Lung microvascular endothelial cell (primary cell): ENCODE measurements at regions not wholly inside any gene's neighbourhood (a gene's known extent, or its start where the extent isn't known, plus 50 kb on each side); places are given as distances from the start of the nearest gene placed in this dataset.
"Not testable (repeated sequence)": the region's sequence is repeated elsewhere in the genome, so short reads cannot be mapped to it uniquely, and the experiment has no call there.

Source experiments
- DNase-seq, 2 donors: peaks; one replicate each; pipeline versions ENCODE4 v3.0.0 to v3.0.0-alpha.2; 2010; ENCODE audit warnings: low read depth in 2 of 2

DNA sequence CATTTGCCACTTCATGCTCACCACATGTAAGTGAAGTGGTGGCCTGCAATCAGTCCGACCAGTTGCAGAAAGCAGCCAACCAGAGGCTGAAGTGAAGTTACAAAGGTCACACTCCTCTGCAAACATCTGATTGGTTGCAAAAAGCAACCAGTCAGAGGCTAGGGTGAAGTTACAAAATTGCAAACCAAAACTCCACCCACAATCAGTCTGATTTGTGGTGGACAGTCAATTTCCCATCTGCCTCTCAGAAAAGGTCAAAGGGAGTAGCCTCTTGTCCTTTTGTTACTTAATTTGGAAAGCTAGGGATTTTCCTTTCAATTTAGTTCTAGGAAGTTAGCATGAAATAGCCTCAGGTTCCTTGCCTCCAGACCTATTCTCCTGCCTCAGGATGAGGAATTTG, 185.0 kb downstream of the UXS1 start:
- DNase-seq, result no peak

DNA sequence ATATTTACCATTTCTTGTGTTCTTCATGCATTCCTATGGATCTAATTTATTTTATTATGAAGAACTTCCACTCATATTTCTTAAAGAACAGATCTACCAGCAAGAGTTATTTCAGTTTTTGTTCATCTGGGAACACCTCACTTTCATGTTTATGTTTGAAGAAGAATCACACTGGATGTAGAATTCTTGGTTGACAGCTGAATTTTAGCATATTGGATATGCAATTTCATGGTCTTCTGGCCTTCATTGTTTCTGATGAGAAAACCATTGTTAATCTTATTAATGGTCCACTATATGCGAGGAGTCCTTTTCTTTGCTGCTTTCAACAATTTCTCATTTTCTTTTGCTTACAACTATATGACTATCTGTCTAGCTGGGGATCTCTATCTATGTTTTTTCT, 189.2 kb downstream of the UXS1 start:
- DNase-seq, result no peak

DNA sequence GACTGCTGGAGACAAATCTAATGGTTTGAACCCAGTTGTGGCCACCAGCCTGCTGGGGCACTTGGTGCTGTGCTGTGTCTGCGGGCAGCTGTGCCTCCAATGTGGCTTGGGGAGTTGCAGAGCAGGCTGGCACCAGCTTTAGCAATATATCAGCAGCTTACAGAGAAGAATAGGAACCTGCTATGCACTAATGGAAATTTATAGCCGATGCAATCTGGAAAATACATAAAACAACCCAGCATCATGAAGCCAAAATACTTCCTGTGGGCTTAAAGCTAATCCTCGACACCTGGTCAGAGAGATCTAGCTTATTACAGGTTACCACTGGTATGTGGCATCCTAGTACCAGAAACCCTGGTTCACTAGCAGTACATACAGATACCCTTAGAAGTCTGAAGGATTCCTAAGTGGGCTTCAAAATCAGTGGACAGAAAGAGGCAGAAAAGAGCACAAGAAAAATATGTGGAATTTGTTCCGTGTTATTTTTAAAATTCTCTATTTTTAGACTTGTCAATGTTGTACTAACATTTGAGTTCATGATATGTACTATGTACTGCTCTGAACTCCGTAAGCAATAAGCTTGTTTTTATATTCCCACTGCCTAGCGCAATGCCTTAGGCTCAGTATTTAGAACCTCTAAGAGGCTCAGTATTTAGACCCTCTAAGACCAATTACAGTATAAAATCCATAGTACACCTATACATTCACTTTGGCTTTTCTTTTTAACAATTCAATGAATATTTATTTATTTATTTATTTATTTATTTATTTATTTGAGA, 194.7 kb downstream of the UXS1 start:
- no peak for DNase-seq

DNA sequence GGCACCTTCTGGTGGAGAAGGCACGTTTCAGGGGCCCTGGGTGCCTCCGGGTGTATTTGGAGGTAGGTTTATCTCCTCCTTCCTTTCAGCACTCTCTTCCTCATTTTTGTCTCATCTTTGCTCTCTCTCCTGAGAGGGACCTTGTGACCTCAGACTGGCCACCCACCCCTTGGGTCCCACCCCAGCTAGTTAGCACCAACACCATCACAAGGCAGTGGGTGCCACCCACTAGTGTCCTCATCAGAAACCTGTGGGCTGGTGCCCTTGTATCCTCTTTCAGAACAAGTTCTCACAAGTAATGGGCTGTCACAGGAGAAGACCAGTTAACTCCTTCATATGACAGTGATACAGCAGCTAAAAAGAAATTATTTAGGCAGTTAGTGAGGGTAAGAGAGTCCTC, 196.4 kb downstream of the UXS1 start:
- DNase-seq, result no peak

DNA sequence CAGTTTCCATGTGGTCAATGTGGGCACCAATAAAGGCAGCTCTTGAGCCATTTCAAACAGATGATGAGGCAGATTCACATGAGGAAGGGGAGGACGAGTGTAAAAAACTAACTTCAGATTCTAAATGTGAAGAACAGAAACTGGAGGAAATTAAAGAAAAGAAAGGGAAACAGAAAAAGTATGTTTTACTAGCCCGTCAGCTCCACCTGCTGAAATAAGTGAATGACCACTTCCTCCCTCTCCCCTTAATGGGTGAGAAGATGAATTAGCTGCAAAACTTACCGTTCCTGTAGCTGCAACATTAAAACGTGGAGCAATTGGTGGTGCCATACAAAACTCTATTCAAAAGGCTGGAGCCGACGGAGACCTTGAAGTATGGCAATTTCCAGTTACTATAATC, 203.5 kb downstream of the UXS1 start:
- no peak for DNase-seq

DNA sequence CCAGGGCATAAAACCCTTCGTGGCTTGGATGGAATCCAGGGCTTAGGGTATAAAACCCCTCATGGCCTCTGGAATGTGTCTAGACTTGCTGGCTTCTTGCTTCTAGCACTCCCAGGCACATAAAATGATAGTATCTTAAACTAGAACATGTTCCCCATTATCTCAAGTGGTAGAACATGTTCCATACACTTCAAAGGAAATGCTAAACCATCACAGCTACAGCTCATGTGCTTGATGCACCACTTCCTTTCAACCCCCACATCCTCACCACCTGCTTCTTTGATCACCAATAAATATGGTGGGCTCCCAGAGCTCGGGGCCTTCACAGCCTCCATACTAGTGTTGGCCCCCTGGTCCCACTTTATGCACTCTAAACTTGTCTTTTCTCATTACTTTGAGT, 204.3 kb downstream of the UXS1 start:
- DNase-seq, result not testable (repeated sequence)

- DNase-seq, result no peak
Observed at GRCh38 chr2:105989070-105989469, 205.0 kb downstream of the UXS1 start.

DNA sequence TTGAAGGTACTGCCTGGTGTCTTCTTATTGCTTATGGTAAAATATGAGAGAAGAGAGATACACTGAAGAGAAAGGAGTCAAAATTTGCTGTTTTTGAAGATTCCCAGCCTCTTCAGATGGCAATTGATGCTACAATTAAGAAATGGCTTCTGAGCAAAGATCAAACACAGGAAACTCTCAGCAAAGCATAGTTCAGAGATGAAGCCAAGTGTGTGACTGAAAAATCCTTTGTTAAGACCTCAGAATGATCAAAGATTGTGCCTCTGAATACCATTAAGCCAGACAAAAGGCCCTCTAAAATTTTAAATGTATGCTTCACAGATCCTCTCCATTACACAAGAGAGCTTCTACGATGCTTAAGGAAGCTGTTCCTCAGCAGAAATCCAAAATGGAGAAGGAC, 216.3 kb downstream of the UXS1 start:
- DNase-seq, result no peak

GRCh38 chr2:105977212-105977611, 216.9 kb downstream of the UXS1 start:
- DNase-seq, result no peak

DNA sequence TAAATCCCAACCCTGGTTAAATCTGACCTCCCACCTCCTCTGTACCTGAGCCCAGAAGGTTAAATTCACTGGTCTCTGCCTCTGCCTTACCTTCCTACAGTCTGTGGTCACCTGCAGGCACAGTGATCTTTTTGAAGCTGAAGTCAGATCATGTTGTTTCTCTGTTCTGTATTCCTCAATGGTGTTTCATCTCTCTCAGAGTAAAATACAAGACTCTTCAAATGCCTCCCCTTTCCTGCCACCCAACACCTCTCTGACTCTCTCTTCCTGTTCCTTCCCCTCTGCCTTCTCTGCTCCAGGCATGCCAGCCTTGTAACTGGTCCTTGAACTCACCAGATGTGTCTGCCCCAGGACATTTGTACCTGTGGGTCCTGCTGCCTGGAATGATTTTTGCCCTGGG, 219.3 kb downstream of the UXS1 start:
- DNase-seq, result no peak

- no peak for DNase-seq
Observed at GRCh38 chr2:105972927-105973326, 221.2 kb downstream of the UXS1 start.

GRCh38 chr2:105972246-105972645, 221.9 kb downstream of the UXS1 start:
- DNase-seq, result no peak

GRCh38 chr2:105969552-105969951, 224.5 kb downstream of the UXS1 start:
- no peak for DNase-seq

GRCh38 chr2:105962221-105962620, 217.5 kb downstream of the NCK2 start:
- no peak for DNase-seq

DNA sequence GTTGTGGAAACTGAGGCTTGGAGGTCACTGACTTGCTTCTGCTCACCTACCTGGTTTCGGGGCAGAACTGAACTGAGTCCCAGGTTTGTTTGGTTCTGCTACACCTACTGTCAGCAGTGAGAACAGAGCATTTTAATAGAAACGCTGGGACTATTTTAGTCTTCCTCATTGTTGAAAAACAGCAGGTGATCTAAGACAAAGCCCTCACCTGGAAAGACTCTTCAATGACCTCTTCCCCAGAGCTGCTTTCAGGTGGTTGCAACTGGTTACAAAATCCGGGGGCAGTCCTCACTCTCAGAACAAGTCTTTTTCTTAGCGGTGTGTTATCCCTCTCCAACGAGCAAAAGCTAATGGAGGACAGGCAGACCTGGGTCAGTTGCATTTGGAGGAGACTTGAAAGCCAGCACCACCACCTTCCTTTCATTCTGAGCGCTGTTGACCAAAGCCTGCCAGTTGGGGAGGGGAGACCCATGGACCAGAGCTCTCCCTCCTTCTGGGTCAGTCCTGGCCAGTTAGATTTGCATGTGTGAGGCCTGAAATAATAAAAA, 217.0 kb downstream of the NCK2 start:
- DNase-seq, result no peak

DNA sequence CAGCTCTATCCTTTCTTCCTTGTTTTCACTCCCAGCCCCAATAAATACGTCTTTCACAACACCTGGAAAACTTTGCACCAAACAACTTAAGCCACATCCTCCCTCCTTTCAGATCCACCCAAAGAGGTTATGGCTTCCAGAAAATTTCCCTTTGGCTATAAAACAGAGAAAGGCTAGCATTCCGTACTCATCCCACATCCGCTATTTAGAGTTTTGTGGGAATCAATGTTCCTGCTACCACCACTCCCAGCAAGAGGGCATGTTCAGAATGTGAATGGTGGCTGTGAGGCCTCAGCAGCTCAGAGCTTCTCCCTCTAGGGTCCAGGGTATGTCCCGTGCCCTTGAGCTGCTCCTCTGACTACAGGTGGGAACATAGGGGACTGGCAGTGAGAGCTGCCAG, 214.6 kb downstream of the NCK2 start:
- no peak for DNase-seq

GRCh38 chr2:105954891-105955290, 210.2 kb downstream of the NCK2 start:
- no peak for DNase-seq

DNA sequence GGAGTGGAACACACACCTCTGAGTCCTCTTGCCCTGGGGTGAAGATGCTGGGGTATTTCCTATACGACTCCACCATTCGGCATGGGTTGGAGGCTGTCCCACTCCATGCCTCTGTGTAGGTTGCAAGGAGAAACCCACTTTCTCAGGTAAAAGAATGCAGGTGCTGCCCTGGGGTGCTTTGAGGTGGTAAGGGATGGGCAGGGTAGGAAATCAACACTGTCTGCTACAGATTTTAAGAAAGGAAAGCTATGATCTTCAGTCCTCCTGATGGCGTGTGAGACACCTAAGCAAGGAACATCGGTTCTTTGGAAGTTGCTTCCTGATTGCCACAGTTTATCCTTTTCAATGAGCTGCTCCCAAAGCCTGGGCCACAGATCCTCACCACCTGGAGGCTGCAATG, 209.2 kb downstream of the NCK2 start:
- DNase-seq, result no peak

- DNase-seq, result no peak
Observed at GRCh38 chr2:105952131-105952530, 207.4 kb downstream of the NCK2 start.

DNA sequence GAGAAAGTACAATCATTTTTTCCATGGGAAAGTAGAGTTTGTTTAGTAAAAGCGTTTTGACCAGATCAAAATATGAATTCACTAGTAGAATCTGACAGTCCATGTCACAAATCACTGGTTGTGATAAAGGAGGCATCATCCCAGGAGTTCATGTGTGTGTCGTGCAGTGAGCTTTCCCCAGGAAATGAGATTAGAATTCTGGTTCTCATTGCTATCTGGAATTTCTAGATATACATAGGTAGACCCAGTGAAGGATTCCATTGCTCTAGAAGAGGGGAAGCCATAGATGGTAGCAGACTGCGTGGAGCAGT, 206.6 kb downstream of the NCK2 start:
- DNase-seq, result no peak

DNA sequence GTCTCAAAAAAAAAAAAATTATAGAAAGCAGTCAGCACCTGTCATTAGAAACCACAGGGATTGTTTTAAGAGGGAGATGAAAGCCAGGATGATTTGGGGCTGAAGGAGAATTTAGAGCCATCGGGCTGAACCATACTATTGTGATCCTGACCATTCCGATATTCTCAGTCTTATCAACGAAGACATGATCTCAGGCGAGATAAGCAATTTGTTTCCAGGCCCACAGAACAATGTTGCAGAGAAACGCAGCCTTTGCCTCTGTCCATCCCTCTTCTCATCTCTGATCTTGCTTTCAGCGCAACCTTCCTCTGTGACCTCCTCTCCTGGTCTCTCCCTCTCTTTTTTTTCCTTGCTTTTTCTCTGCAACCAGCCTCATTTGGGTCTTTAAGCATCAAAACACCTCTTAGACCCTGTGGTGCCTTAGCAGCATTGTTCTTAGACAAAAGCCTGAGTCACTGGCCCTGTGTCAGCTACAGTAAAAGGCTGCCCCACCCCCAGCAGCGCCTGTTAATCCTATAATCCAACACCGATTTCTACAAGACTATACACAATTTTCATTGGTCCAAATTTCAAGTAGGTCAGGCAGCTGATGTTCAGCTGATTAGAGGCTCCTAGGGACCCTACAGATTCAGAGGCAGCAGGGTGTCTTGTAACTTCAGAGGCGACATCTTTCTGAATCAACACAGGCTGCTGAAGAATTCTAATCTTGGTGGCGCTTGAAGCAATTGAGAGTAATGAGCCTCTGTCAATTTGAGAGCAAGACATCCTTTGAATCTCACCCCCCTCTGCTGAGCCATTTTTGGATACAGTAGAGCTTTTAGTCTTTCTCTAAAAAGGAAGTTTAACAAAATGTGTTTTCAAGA, 206.0 kb downstream of the NCK2 start:
- no peak for DNase-seq

DNA sequence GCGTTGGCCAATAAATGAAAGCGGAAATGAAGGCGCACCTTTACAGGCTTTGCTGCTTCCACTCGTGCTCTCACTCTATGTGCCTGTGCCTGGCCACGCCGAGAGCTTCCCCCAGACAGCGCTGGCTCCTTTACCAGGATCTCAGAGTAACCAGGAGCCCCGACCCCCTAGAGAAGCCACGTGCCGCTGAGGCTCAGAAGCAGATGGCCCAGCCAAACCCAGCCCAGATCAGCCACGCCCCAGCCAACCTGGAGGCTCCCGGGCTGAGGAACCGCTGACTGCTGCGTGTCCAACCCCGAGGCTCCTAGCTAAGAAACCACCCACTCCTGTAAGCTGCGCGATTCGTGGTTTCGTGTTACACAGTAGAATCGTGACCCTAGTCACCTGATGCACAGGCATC, 199.3 kb downstream of the NCK2 start:
- DNase-seq, result no peak
